ENCODE measurements at regions not wholly inside any gene's neighbourhood (a gene's known extent, or its start where the extent isn't known, plus 50 kb on each side); places are given as distances from the start of the nearest gene placed in this dataset.

DNA sequence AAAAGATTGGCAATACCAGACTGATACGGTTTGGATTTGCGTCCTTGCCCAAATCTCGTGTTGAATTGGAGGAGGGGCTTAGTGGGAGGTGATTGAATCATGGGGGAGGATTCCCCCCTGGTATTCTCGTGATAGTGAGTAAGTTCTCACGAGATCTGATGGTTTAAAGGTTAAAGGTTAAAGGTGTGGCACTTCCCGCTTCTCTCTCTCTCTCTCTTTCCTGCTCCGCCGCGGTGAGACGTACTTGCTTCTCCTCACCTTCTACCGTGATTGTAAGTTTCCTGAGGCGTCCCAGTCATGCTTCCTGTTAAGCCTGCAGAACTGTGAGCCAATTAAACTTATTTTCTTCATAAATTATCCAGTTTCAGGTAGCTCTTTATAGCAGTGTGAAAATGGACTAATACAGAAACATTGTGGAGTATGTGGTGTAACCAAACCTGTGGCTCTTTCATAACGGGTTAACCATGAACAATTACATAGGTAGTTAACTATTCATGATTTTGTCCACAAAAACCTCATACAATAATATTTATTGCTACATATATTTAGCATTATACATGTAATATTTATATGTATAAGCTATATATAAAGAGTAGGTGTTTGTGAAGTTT lies 107.5 kb downstream of the ANXA1 start:
- no peak overlapping the region for H3K27ac ChIP-seq
- no peaks in the 10 kb centered on the region for H3K36me3 ChIP-seq
- H3K27me3 ChIP-seq (ENCODE audit: insufficient read depth, low read depth, severe bottlenecking), result no peaks in the 10 kb centered on the region
- H3K4me3 ChIP-seq (ENCODE audit: low read depth, low read length), result no peak overlapping the region
- no peaks in the 10 kb centered on the region for H3K9me3 ChIP-seq (ENCODE audit: severe bottlenecking)
- DNase-seq, result no peak
- TF ChIP-seq, protein P1, sequence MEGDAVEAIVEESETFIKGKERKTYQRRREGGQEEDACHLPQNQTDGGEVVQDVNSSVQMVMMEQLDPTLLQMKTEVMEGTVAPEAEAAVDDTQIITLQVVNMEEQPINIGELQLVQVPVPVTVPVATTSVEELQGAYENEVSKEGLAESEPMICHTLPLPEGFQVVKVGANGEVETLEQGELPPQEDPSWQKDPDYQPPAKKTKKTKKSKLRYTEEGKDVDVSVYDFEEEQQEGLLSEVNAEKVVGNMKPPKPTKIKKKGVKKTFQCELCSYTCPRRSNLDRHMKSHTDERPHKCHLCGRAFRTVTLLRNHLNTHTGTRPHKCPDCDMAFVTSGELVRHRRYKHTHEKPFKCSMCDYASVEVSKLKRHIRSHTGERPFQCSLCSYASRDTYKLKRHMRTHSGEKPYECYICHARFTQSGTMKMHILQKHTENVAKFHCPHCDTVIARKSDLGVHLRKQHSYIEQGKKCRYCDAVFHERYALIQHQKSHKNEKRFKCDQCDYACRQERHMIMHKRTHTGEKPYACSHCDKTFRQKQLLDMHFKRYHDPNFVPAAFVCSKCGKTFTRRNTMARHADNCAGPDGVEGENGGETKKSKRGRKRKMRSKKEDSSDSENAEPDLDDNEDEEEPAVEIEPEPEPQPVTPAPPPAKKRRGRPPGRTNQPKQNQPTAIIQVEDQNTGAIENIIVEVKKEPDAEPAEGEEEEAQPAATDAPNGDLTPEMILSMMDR (IDR thresholded peaks at IDR 0.05; ENCODE audit: low read depth, low read length), result no peak

- TF ChIP-seq, protein P1 (IDR thresholded peaks at IDR 0.05; ENCODE audit: low read depth, low read length), result no peak
- no peaks in the 10 kb centered on the region for H3K27me3 ChIP-seq (ENCODE audit: insufficient read depth, low read depth, severe bottlenecking)
- H3K36me3 ChIP-seq, result no peaks in the 10 kb centered on the region
- no peak for DNase-seq
- H3K4me3 ChIP-seq (ENCODE audit: low read depth, low read length), result no peak overlapping the region
- H3K27ac ChIP-seq, result no peak overlapping the region
- H3K9me3 ChIP-seq (ENCODE audit: severe bottlenecking), result no peaks in the 10 kb centered on the region
Measured at GRCh38 chr9:73260506-73260905, 108.8 kb downstream of the ANXA1 start.

DNA sequence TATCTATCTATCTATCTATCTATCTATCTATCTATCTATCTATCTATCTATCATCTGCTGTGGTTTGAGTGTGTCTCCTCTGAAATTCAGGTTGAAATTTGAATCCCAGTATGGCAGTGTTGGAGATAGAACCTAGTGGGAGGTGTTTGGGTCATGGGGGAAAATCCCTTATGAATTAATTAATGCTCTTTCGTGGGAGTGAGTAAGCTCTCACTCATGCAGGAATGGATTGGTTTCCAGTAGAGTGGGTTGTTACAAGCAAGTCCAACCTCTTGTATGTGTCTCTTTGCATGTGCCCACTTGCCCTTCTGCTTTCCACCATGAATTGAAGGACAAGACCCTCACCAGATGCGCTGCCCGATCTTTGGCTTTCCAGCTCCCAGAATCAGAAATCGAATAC lies 113.0 kb downstream of the ANXA1 start:
- TF ChIP-seq, protein P1 (IDR thresholded peaks at IDR 0.05; ENCODE audit: low read depth, low read length), result no peak
- Histone ChIP-seq H3K36me3 (no peaks in the 10 kb centered on the region), H3K27ac (no peak overlapping the region), H3K27me3 (ENCODE audit: insufficient read depth, low read depth, severe bottlenecking) (no peaks in the 10 kb centered on the region), H3K9me3 (ENCODE audit: severe bottlenecking) (no peaks in the 10 kb centered on the region), H3K4me3 (ENCODE audit: low read depth, low read length) (no peak overlapping the region)
- DNase-seq, result no peak

GRCh38 chr9:73265876-73266275 lies 114.2 kb downstream of the ANXA1 start:
- Histone ChIP-seq H3K27ac (no peak overlapping the region), H3K27me3 (ENCODE audit: insufficient read depth, low read depth, severe bottlenecking) (no peaks in the 10 kb centered on the region), H3K36me3 (no peaks in the 10 kb centered on the region), H3K9me3 (ENCODE audit: severe bottlenecking) (no peaks in the 10 kb centered on the region), H3K4me3 (ENCODE audit: low read depth, low read length) (no peak overlapping the region)
- DNase-seq, result no peak
- TF ChIP-seq, protein P1 (IDR thresholded peaks at IDR 0.05; ENCODE audit: low read depth, low read length), result no peak

DNA sequence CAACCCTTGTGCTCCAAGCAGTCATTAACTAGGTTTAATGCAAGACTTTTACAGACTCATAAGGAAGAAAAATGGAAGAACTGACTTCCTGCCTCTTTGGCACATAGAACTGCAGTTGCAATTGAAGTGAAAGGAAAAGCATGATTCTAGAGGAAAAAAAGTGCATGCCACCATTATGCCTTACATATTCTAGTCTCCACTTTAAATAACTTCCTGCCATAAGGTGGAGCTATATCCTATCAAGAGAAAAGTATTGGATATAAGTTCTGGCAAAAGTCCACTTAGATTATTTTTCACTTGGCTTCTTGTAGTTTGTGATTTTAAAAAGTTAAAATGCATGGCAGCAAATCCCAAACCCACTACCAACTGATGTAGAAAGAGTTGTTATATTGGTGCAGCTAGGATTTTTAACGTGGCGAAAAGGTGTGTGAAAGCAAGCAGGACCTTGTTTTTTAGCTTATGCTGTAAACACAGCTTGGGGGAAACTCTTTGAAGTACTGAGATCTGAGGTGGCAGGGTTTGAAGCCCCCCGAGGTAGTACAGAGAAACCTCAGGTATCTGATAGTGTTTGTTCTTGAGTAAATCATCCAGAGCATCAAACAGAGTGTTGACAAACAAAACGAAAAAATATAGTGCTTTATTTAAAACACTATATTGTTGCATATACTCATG lies 117.9 kb downstream of the ANXA1 start:
- TF ChIP-seq, protein P1 (IDR thresholded peaks at IDR 0.05; ENCODE audit: low read depth, low read length), result no peak
- Histone ChIP-seq H3K4me3 (ENCODE audit: low read depth, low read length) (no peak overlapping the region), H3K36me3 (no peaks in the 10 kb centered on the region), H3K27ac (no peak overlapping the region), H3K9me3 (ENCODE audit: severe bottlenecking) (no peaks in the 10 kb centered on the region), H3K27me3 (ENCODE audit: insufficient read depth, low read depth, severe bottlenecking) (no peaks in the 10 kb centered on the region)
- no peak for DNase-seq

Measured in WERI-Rb-1 (cell line).